ENCODE measurements at regions not wholly inside any gene's neighbourhood (a gene's known extent, or its start where the extent isn't known, plus 50 kb on each side); places are given as distances from the start of the nearest gene placed in this dataset.

GRCh38 chr6:1496836-1497760 lies 107.7 kb downstream of the FOXF2 start:
- Histone ChIP-seq H4K20me1 (ENCODE audit: insufficient read depth, low read length) (no peaks in the 10 kb centered on the region), H3K27ac (ENCODE audit: low read length) (no peak overlapping the region), H3K36me3 (ENCODE audit: insufficient read depth, low read length) (no peaks in the 10 kb centered on the region), H3K4me1 (ENCODE audit: insufficient read depth, low read length) (no peaks in the 10 kb centered on the region), H3K9me3 (ENCODE audit: insufficient read depth, low read length, severe bottlenecking) (no peaks in the 10 kb centered on the region), H3K79me2 (ENCODE audit: insufficient read depth, low read length) (no peaks in the 10 kb centered on the region), H3K4me3 (ENCODE audit: low read depth in 1 of 2, low read length in 2 of 2) (no peak overlapping the region), H3K4me2 (ENCODE audit: insufficient read depth, low read length) (no peak overlapping the region), H3K27me3 (ENCODE audit: insufficient read depth, low read length, poor library complexity) (no peaks in the 10 kb centered on the region), H3K9ac (ENCODE audit: low read depth, low read length) (no peak overlapping the region), H2AFZ (ENCODE audit: low read depth, low read length) (no peak overlapping the region)
- TF ChIP-seq EZH2 (IDR thresholded peaks at IDR 0.05; ENCODE audit: borderline replicate concordance, low read depth, low read length, severe bottlenecking) (no peak), CTCF (IDR thresholded peaks at IDR 0.05; ENCODE audit: borderline replicate concordance, extremely low read depth, low read length, poor library complexity, severe bottlenecking) (no peak)
- DNase-seq: no peak
- no peak for ATAC-seq (ENCODE audit: insufficient read depth, low read depth)

DNA sequence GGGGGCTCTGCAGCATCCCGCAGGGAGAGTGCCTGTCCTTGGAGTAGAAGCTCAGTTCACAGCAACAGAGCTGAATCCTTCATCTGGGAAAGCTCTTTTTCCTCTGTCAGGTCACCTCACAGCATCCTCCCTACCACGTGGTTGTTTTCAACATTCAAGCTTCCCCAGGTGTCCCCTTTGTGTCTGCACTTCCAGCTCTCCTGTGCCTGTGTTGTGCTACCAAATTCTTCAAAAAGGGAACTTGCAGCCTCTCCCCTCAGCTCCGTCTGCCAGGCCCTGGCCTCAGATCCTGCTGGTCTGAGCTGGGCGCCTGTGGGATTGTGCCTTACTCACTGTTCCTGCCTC lies 108.4 kb downstream of the FOXF2 start:
- Histone ChIP-seq H3K36me3 (ENCODE audit: insufficient read depth, low read length) (no peaks in the 10 kb centered on the region), H3K9me3 (ENCODE audit: insufficient read depth, low read length, severe bottlenecking) (no peaks in the 10 kb centered on the region), H3K27ac (ENCODE audit: low read length) (no peak overlapping the region), H3K4me3 (ENCODE audit: low read depth in 1 of 2, low read length in 2 of 2) (no peak overlapping the region), H3K9ac (ENCODE audit: low read depth, low read length) (no peak overlapping the region), H3K4me1 (ENCODE audit: insufficient read depth, low read length) (no peaks in the 10 kb centered on the region), H2AFZ (ENCODE audit: low read depth, low read length) (no peak overlapping the region), H3K79me2 (ENCODE audit: insufficient read depth, low read length) (no peaks in the 10 kb centered on the region), H4K20me1 (ENCODE audit: insufficient read depth, low read length) (no peaks in the 10 kb centered on the region), H3K4me2 (ENCODE audit: insufficient read depth, low read length) (no peak overlapping the region), H3K27me3 (ENCODE audit: insufficient read depth, low read length, poor library complexity) (no peaks in the 10 kb centered on the region)
- TF ChIP-seq EZH2 (IDR thresholded peaks at IDR 0.05; ENCODE audit: borderline replicate concordance, low read depth, low read length, severe bottlenecking) (no peak), CTCF (IDR thresholded peaks at IDR 0.05; ENCODE audit: borderline replicate concordance, extremely low read depth, low read length, poor library complexity, severe bottlenecking) (no peak)
- DNase-seq (no peak), ATAC-seq (ENCODE audit: insufficient read depth, low read depth) (no peak)

- H3K27ac ChIP-seq (ENCODE audit: low read length): no peak overlapping the region
- H2AFZ ChIP-seq (ENCODE audit: low read depth, low read length): no peak overlapping the region
- H3K79me2 ChIP-seq (ENCODE audit: insufficient read depth, low read length): no peaks in the 10 kb centered on the region
- H3K9ac ChIP-seq (ENCODE audit: low read depth, low read length): no peak overlapping the region
- no peak for DNase-seq
- TF ChIP-seq EZH2 (IDR thresholded peaks at IDR 0.05; ENCODE audit: borderline replicate concordance, low read depth, low read length, severe bottlenecking) (no peak), CTCF (IDR thresholded peaks at IDR 0.05; ENCODE audit: borderline replicate concordance, extremely low read depth, low read length, poor library complexity, severe bottlenecking) (peak; percentile 52)
- H4K20me1 ChIP-seq (ENCODE audit: insufficient read depth, low read length): no peaks in the 10 kb centered on the region
- no peak; the same call in 2 of the 3 replicates for ATAC-seq (ENCODE audit: insufficient read depth, low read depth)
- H3K4me2 ChIP-seq (ENCODE audit: insufficient read depth, low read length): no peak overlapping the region
- H3K9me3 ChIP-seq (ENCODE audit: insufficient read depth, low read length, severe bottlenecking): no peaks in the 10 kb centered on the region
- H3K27me3 ChIP-seq (ENCODE audit: insufficient read depth, low read length, poor library complexity): no peaks in the 10 kb centered on the region
- H3K36me3 ChIP-seq (ENCODE audit: insufficient read depth, low read length): no peaks in the 10 kb centered on the region
- no peaks in the 10 kb centered on the region for H3K4me1 ChIP-seq (ENCODE audit: insufficient read depth, low read length)
- H3K4me3 ChIP-seq (ENCODE audit: low read depth in 1 of 2, low read length in 2 of 2): no peak overlapping the region
Measured at GRCh38 chr6:1498491-1499113, 109.2 kb downstream of the FOXF2 start.

Data from DND-41 (cell line).